RWPE2 (cell line): ENCODE measurements at regions not wholly inside any gene's neighbourhood (a gene's known extent, or its start where the extent isn't known, plus 50 kb on each side); places are given as distances from the start of the nearest gene placed in this dataset.

Experiments used
- ATAC-seq: fragments of 200-7000 bp; cut with Tn5 transposase; 3 replicates; pipeline ENCODE4 v1.9.1; 2021; ENCODE audit warnings: low read depth
- DNase-seq: peaks from one replicate; pipeline ENCODE4 v3.0.0-alpha.2; 2020; ENCODE audit warnings: low spot score
- H3K27ac ChIP-seq: fragments of 450-650 bp; 2 replicates; pipeline ENCODE4 v1.5.1; 2017; ENCODE audit warnings: mild to moderate bottlenecking; ENCODE audit not compliant: poor library complexity, severe bottlenecking
- H3K27me3 ChIP-seq: fragments of 250-450 bp; sonication (Bioruptor Pico); 2 replicates; pipeline ENCODE4 v1.5.1; 2021; ENCODE audit warnings: mild to moderate bottlenecking, moderate library complexity; ENCODE audit not compliant: insufficient read depth, poor library complexity, severe bottlenecking
- H3K36me3 ChIP-seq: fragments of 250-450 bp; sonication (Bioruptor Pico); 2 replicates; pipeline ENCODE4 v1.5.1; 2020; ENCODE audit warnings: low read depth, mild to moderate bottlenecking, moderate library complexity
- H3K4me1 ChIP-seq: fragments of 250-450 bp; sonication (Bioruptor Pico); 2 replicates; pipeline ENCODE4 v1.5.1; 2021; ENCODE audit warnings: mild to moderate bottlenecking, moderate library complexity; ENCODE audit not compliant: insufficient read depth, poor library complexity, severe bottlenecking
- H3K4me3 ChIP-seq: fragments of 250-450 bp; sonication (Bioruptor Pico); 2 replicates; pipeline ENCODE4 v1.5.1; 2021; ENCODE audit warnings: mild to moderate bottlenecking, moderate library complexity; ENCODE audit not compliant: severe bottlenecking
- H3K9me3 ChIP-seq: fragments of 250-450 bp; sonication (Bioruptor Pico); 2 replicates; pipeline ENCODE4 v1.5.1; 2021; ENCODE audit warnings: mild to moderate bottlenecking, moderate library complexity; ENCODE audit not compliant: severe bottlenecking
- CTCF ChIP-seq: fragments of 450-650 bp; IDR thresholded peaks from one replicate; pipeline ENCODE4 v1.5.1; 2017; ENCODE audit warnings: mild to moderate bottlenecking, moderate library complexity; ENCODE audit not compliant: poor library complexity, severe bottlenecking

DNA sequence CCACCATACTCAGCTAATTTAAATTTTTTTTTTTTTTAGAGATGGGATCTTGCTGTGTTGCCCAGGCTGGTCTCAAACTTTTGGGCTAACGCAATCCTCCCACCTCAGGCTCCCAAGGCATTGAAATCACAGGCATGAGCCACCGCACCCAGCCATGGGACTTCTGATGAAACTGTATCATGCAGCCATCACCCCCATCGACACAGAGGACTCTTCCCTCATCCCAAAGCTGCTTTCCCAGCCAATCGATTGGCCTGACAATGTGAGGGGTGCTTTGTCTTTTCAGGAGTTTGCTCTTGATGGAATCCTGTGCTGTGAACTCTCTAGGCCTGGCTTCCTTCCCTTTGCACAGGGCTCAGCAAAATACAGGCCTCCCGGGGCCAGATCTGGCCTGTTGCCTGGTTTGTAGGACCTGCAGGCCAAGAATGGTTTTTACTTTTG lies 59.6 kb upstream of the NCOR2 start:
- Histone ChIP-seq H3K36me3 (no peaks in the 10 kb centered on the region), H3K27ac (peak overlapping the region; percentile 53), H3K4me1 (peaks cover 19% of the 10 kb centered on the region), H3K4me3 (no peak overlapping the region), H3K27me3 (no peaks in the 10 kb centered on the region), H3K9me3 (no peaks in the 10 kb centered on the region)
- no peak for DNase-seq
- no peak for ATAC-seq
- no peak for TF ChIP-seq CTCF

GRCh38 chr12:124625867-124626675 lies 58.7 kb upstream of the NCOR2 start:
- Histone ChIP-seq H3K27ac (peak overlapping the region; percentile 53), H3K9me3 (no peaks in the 10 kb centered on the region), H3K4me3 (no peak overlapping the region), H3K4me1 (peaks cover 26% of the 10 kb centered on the region), H3K36me3 (no peaks in the 10 kb centered on the region), H3K27me3 (no peaks in the 10 kb centered on the region)
- peak; percentile 96 for ATAC-seq
- TF ChIP-seq CTCF: no peak
- DNase-seq: peak; percentile 81

- Histone ChIP-seq H3K36me3 (no peaks in the 10 kb centered on the region), H3K4me1 (peaks cover 33% of the 10 kb centered on the region), H3K9me3 (no peaks in the 10 kb centered on the region), H3K27ac (no peak overlapping the region), H3K4me3 (no peak overlapping the region), H3K27me3 (no peaks in the 10 kb centered on the region)
- no peak for ATAC-seq
- TF ChIP-seq CTCF: no peak
- no peak for DNase-seq
Observed at GRCh38 chr12:124624823-124625222, 57.4 kb upstream of the NCOR2 start.

- peaks cover 36% of the 10 kb centered on the region for H3K4me1 ChIP-seq
- H3K27ac ChIP-seq: no peak overlapping the region
- ATAC-seq (no peak), DNase-seq (no peak)
- H3K4me3 ChIP-seq: no peak overlapping the region
- H3K9me3 ChIP-seq: no peaks in the 10 kb centered on the region
- no peaks in the 10 kb centered on the region for H3K36me3 ChIP-seq
- H3K27me3 ChIP-seq: no peaks in the 10 kb centered on the region
- no peak for TF ChIP-seq CTCF
Observed at GRCh38 chr12:124623344-124624035, 56.1 kb upstream of the NCOR2 start.

DNA sequence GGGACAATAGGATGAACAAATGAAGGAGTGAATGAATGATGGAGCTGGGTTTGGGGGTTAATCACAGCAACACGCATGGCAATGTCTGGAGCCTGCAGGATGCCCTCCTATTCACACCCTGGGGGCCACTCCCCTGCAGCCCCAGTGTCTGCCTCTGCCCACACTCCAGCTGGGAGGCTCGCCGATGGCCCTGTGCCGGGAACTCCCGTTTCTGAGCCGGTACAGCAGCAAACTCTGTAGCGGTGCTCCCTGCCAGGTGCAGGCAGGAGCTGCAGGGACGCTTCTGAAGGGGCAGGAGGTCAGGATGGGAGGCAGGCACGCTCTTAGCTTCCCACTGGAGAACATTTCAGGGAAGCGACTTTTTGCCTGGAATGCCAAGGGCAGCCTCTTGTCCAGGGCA lies 55.4 kb upstream of the NCOR2 start:
- no peaks in the 10 kb centered on the region for H3K36me3 ChIP-seq
- no peak for DNase-seq
- no peaks in the 10 kb centered on the region for H3K9me3 ChIP-seq
- no peaks in the 10 kb centered on the region for H3K27me3 ChIP-seq
- H3K4me1 ChIP-seq: peaks cover 42% of the 10 kb centered on the region
- TF ChIP-seq CTCF: no peak
- H3K4me3 ChIP-seq: no peak overlapping the region
- H3K27ac ChIP-seq: no peak overlapping the region
- ATAC-seq: no peak
